Astrocyte (in vitro differentiated cells and primary cell): ENCODE measurements at regions not wholly inside any gene's neighbourhood (a gene's known extent, or its start where the extent isn't known, plus 50 kb on each side); places are given as distances from the start of the nearest gene placed in this dataset.

Experiments used
- DNase-seq: peaks from one replicate; pipeline ENCODE4 v3.0.0-alpha.2; 2010; ENCODE audit warnings: low read depth
- FAIRE-seq: peaks from 2 replicates; lab custom pipeline; 2011; peaks lifted over from hg19 to GRCh38; lab: Jason Lieb, UNC
- H2AFZ ChIP-seq: 2 replicates; pipeline ENCODE4 v1.6.0; 2012; ENCODE audit warnings: low read depth, low read length, inconsistent platforms
- H3K27ac ChIP-seq: 2 replicates; pipeline ENCODE4 v1.5.1; 2011; ENCODE audit warnings: low read depth, low read length, inconsistent platforms
- H3K27me3 ChIP-seq: 2 replicates; pipeline ENCODE4 v1.6.0; 2011; ENCODE audit warnings: low read length, inconsistent platforms; ENCODE audit not compliant: insufficient read depth
- H3K36me3 ChIP-seq: 2 replicates; pipeline ENCODE4 v1.5.1; 2011; ENCODE audit warnings: low read length, inconsistent platforms; ENCODE audit not compliant: insufficient read depth
- H3K4me1 ChIP-seq: 2 replicates; pipeline ENCODE4 v1.5.1; 2011; ENCODE audit warnings: low read length, inconsistent platforms; ENCODE audit not compliant: insufficient read depth
- H3K4me2 ChIP-seq: 2 replicates; pipeline ENCODE4 v1.6.0; 2012; ENCODE audit warnings: low read length, inconsistent platforms
- H3K4me3 ChIP-seq: 2 replicates; pipeline ENCODE4 v1.5.1; 2011; ENCODE audit warnings: low read depth, mild to moderate bottlenecking, low read length, inconsistent platforms; ENCODE audit not compliant: insufficient read depth
- H3K79me2 ChIP-seq: 2 replicates; pipeline ENCODE4 v1.6.0; 2012; ENCODE audit warnings: mild to moderate bottlenecking, low read length, inconsistent platforms; ENCODE audit not compliant: insufficient read depth
- H3K9ac ChIP-seq: 2 replicates; pipeline ENCODE4 v1.6.0; 2012; ENCODE audit warnings: mild to moderate bottlenecking, low read length, inconsistent platforms
- H3K9me3 ChIP-seq: 2 replicates; pipeline ENCODE4 v1.5.1; 2012; ENCODE audit warnings: low read depth, mild to moderate bottlenecking, low read length, inconsistent platforms; ENCODE audit not compliant: insufficient read depth
- H4K20me1 ChIP-seq: 2 replicates; pipeline ENCODE4 v1.6.0; 2012; ENCODE audit warnings: low read length, inconsistent platforms; ENCODE audit not compliant: insufficient read depth
- H3K27ac Mint-ChIP-seq: one replicate; pipeline ENCODE4 v1.8.0; 2021; ENCODE audit warnings: mild to moderate bottlenecking, mixed read lengths; ENCODE audit not compliant: unreplicated experiment
- H3K27me3 Mint-ChIP-seq: one replicate; pipeline ENCODE4 v1.8.0; 2021; ENCODE audit warnings: low read depth, mixed read lengths; ENCODE audit not compliant: unreplicated experiment
- H3K36me3 Mint-ChIP-seq: one replicate; pipeline ENCODE4 v1.8.0; 2021; ENCODE audit warnings: low read depth, mixed read lengths; ENCODE audit not compliant: unreplicated experiment
- H3K4me1 Mint-ChIP-seq: one replicate; pipeline ENCODE4 v1.8.0; 2021; ENCODE audit warnings: low read depth, mixed read lengths; ENCODE audit not compliant: unreplicated experiment
- H3K4me3 Mint-ChIP-seq: one replicate; pipeline ENCODE4 v1.8.0; 2021; ENCODE audit warnings: mild to moderate bottlenecking, moderate library complexity, mixed read lengths; ENCODE audit not compliant: unreplicated experiment
- H3K9me3 Mint-ChIP-seq: one replicate; pipeline ENCODE4 v1.8.0; 2021; ENCODE audit warnings: mild to moderate bottlenecking, mixed read lengths; ENCODE audit not compliant: unreplicated experiment
- CTCF ChIP-seq: IDR thresholded peaks from 2 replicates; pipeline ENCODE4 v1.5.1; 2011; ENCODE audit warnings: low read depth, mild to moderate bottlenecking, inconsistent platforms, low read length, moderate library complexity; ENCODE audit not compliant: insufficient read depth
- EZH2 ChIP-seq: IDR thresholded peaks from 2 replicates; pipeline ENCODE4 v1.6.1; 2012; ENCODE audit warnings: mild to moderate bottlenecking, low read length, inconsistent platforms; ENCODE audit not compliant: insufficient read depth

- TF ChIP-seq EZH2 (no peak), CTCF (no peak)
- no peaks in the 10 kb centered on the region for H3K27me3 ChIP-seq
- no peak overlapping the region for H3K9ac ChIP-seq
- peaks cover 5% of the 10 kb centered on the region for H3K27me3 Mint-ChIP-seq
- no peak overlapping the region for H2AFZ ChIP-seq
- H3K36me3 ChIP-seq: no peaks in the 10 kb centered on the region
- no peak for FAIRE-seq
- H3K4me3 Mint-ChIP-seq: no peak overlapping the region
- no peak overlapping the region for H3K4me3 ChIP-seq
- no peaks in the 10 kb centered on the region for H3K4me1 ChIP-seq
- H3K36me3 Mint-ChIP-seq: no peaks in the 10 kb centered on the region
- no peaks in the 10 kb centered on the region for H4K20me1 ChIP-seq
- H3K9me3 Mint-ChIP-seq: peaks cover 2% of the 10 kb centered on the region
- no peaks in the 10 kb centered on the region for H3K4me1 Mint-ChIP-seq
- H3K79me2 ChIP-seq: no peaks in the 10 kb centered on the region
- no peak overlapping the region for H3K4me2 ChIP-seq
- no peak overlapping the region for H3K27ac ChIP-seq
- no peak overlapping the region for H3K27ac Mint-ChIP-seq
- DNase-seq: no peak
- H3K9me3 ChIP-seq: no peaks in the 10 kb centered on the region
Measured at GRCh38 chr1:112105557-112105956, 116.1 kb upstream of the KCND3 start.

- no peak for TF ChIP-seq CTCF
- TF ChIP-seq EZH2: no peak
- Histone ChIP-seq H3K4me3 (no peak overlapping the region), H3K9me3 (no peaks in the 10 kb centered on the region), H3K4me1 (no peaks in the 10 kb centered on the region), H3K27ac (no peak overlapping the region), H3K27me3 (no peaks in the 10 kb centered on the region), H3K4me2 (no peak overlapping the region), H3K36me3 (no peaks in the 10 kb centered on the region), H3K79me2 (no peaks in the 10 kb centered on the region), H3K9ac (no peak overlapping the region), H2AFZ (no peak overlapping the region), H4K20me1 (no peaks in the 10 kb centered on the region)
- no peak for FAIRE-seq
- Mint-ChIP-seq H3K27ac (no peak overlapping the region), H3K4me3 (no peak overlapping the region), H3K9me3 (peaks cover 1% of the 10 kb centered on the region), H3K36me3 (no peaks in the 10 kb centered on the region), H3K27me3 (peaks cover 5% of the 10 kb centered on the region), H3K4me1 (no peaks in the 10 kb centered on the region)
- no peak for DNase-seq
Measured at GRCh38 chr1:112110031-112110430, 120.6 kb upstream of the KCND3 start.

- no peaks in the 10 kb centered on the region for H3K4me1 Mint-ChIP-seq
Measured at GRCh38 chr1:112111734-112112133, 122.3 kb upstream of the KCND3 start.

More at GRCh38 chr1:112111734-112112133, 122.3 kb upstream of the KCND3 start:
- DNase-seq: no peak
- Histone ChIP-seq H3K4me3 (no peak overlapping the region), H3K27ac (no peak overlapping the region), H3K9me3 (no peaks in the 10 kb centered on the region), H4K20me1 (no peaks in the 10 kb centered on the region), H3K4me2 (no peak overlapping the region), H3K36me3 (no peaks in the 10 kb centered on the region), H3K79me2 (no peaks in the 10 kb centered on the region), H3K27me3 (no peaks in the 10 kb centered on the region), H3K9ac (no peak overlapping the region), H2AFZ (no peak overlapping the region), H3K4me1 (no peaks in the 10 kb centered on the region)
- Mint-ChIP-seq H3K27ac (no peak overlapping the region), H3K36me3 (no peaks in the 10 kb centered on the region), H3K27me3 (peaks cover 6% of the 10 kb centered on the region), H3K4me3 (no peak overlapping the region), H3K9me3 (peaks cover 1% of the 10 kb centered on the region)
- TF ChIP-seq EZH2 (no peak), CTCF (no peak)
- FAIRE-seq: no peak
